IPS-20b (cell line): ENCODE measurements at regions not wholly inside any gene's neighbourhood (a gene's known extent, or its start where the extent isn't known, plus 50 kb on each side); places are given as distances from the start of the nearest gene placed in this dataset.

Experiments
- H3K27ac ChIP-seq: one replicate; pipeline ENCODE4 v1.5.1; 2013; ENCODE audit warnings: low read length
- H3K27me3 ChIP-seq: 2 replicates; pipeline ENCODE4 v1.6.1; 2013; ENCODE audit warnings: mild to moderate bottlenecking, low read length, inconsistent platforms; ENCODE audit not compliant: insufficient read depth
- H3K36me3 ChIP-seq: 2 replicates; pipeline ENCODE4 v1.6.1; 2013; ENCODE audit warnings: low read depth, mild to moderate bottlenecking, inconsistent platforms, low read length, moderate library complexity; ENCODE audit not compliant: insufficient read depth
- H3K4me1 ChIP-seq: 2 replicates; pipeline ENCODE4 v1.6.1; 2013; ENCODE audit warnings: mild to moderate bottlenecking, control low read depth, inconsistent platforms, low read length, moderate library complexity; ENCODE audit not compliant: insufficient read depth
- H3K4me3 ChIP-seq: 2 replicates; pipeline ENCODE4 v1.5.1; 2013; ENCODE audit warnings: mild to moderate bottlenecking, low read length, inconsistent platforms
- H3K9ac ChIP-seq: 2 replicates; pipeline ENCODE4 v1.6.1; 2013; ENCODE audit warnings: low read depth, mild to moderate bottlenecking, inconsistent platforms, low read length, moderate library complexity
- H3K9me3 ChIP-seq: 2 replicates; pipeline ENCODE4 v1.6.1; 2013; ENCODE audit warnings: mild to moderate bottlenecking, low read depth, low read length, inconsistent platforms; ENCODE audit not compliant: insufficient read depth

- H3K4me1 ChIP-seq, result no peaks in the 10 kb centered on the region; the same call in 1 of the 2 replicates
- H3K9me3 ChIP-seq, result no peaks in the 10 kb centered on the region
- H3K9ac ChIP-seq, result no peak overlapping the region
- no peak overlapping the region for H3K4me3 ChIP-seq
- H3K27ac ChIP-seq, result no peak overlapping the region
- H3K27me3 ChIP-seq, result no peaks in the 10 kb centered on the region
- H3K36me3 ChIP-seq, result no peaks in the 10 kb centered on the region
Observed at GRCh38 chr20:24393903-24394302, 75.5 kb upstream of the SYNDIG1 start.

GRCh38 chr20:24392612-24393011, 76.8 kb upstream of the SYNDIG1 start:
- H3K36me3 ChIP-seq, result no peaks in the 10 kb centered on the region
- H3K9me3 ChIP-seq, result no peaks in the 10 kb centered on the region
- no peak overlapping the region for H3K27ac ChIP-seq

GRCh38 chr20:24389686-24390085, 79.7 kb upstream of the SYNDIG1 start:
- H3K27me3 ChIP-seq, result no peaks in the 10 kb centered on the region
- H3K9me3 ChIP-seq, result no peaks in the 10 kb centered on the region
- no peaks in the 10 kb centered on the region; the same call in 1 of the 2 replicates for H3K4me1 ChIP-seq
- no peak overlapping the region for H3K9ac ChIP-seq
- no peak overlapping the region for H3K4me3 ChIP-seq
- H3K36me3 ChIP-seq, result no peaks in the 10 kb centered on the region
- H3K27ac ChIP-seq, result no peak overlapping the region

More at GRCh38 chr20:24392612-24393011, 76.8 kb upstream of the SYNDIG1 start:
- Histone ChIP-seq H3K4me3 (no peak overlapping the region), H3K27me3 (no peaks in the 10 kb centered on the region), H3K9ac (no peak overlapping the region), H3K4me1 (no peaks in the 10 kb centered on the region; the same call in 1 of the 2 replicates)

- no peaks in the 10 kb centered on the region for H3K27me3 ChIP-seq
- no peaks in the 10 kb centered on the region; the same call in 1 of the 2 replicates for H3K4me1 ChIP-seq
- no peaks in the 10 kb centered on the region for H3K9me3 ChIP-seq
- no peak overlapping the region for H3K4me3 ChIP-seq
- no peaks in the 10 kb centered on the region for H3K36me3 ChIP-seq
- no peak overlapping the region for H3K27ac ChIP-seq
- H3K9ac ChIP-seq, result no peak overlapping the region
Observed at GRCh38 chr20:24388828-24389380, 80.5 kb upstream of the SYNDIG1 start.

GRCh38 chr20:24385547-24385946, 83.9 kb upstream of the SYNDIG1 start:
- no peak overlapping the region for H3K27ac ChIP-seq
- H3K36me3 ChIP-seq, result no peaks in the 10 kb centered on the region
- H3K4me3 ChIP-seq, result no peak overlapping the region
- no peaks in the 10 kb centered on the region for H3K27me3 ChIP-seq
- no peaks in the 10 kb centered on the region for H3K9me3 ChIP-seq
- no peak overlapping the region for H3K9ac ChIP-seq
- no peaks in the 10 kb centered on the region; the same call in 1 of the 2 replicates for H3K4me1 ChIP-seq

GRCh38 chr20:24384865-24385264, 84.6 kb upstream of the SYNDIG1 start:
- no peak overlapping the region for H3K27ac ChIP-seq
- no peak overlapping the region for H3K4me3 ChIP-seq
- H3K9me3 ChIP-seq, result no peaks in the 10 kb centered on the region
- no peaks in the 10 kb centered on the region for H3K27me3 ChIP-seq
- H3K36me3 ChIP-seq, result no peaks in the 10 kb centered on the region
- no peak overlapping the region for H3K9ac ChIP-seq
- H3K4me1 ChIP-seq, result no peaks in the 10 kb centered on the region; the same call in 1 of the 2 replicates

GRCh38 chr20:24382743-24383142, 86.7 kb upstream of the SYNDIG1 start:
- Histone ChIP-seq H3K27me3 (no peaks in the 10 kb centered on the region), H3K4me1 (no peaks in the 10 kb centered on the region), H3K9me3 (no peaks in the 10 kb centered on the region), H3K9ac (no peak overlapping the region), H3K36me3 (no peaks in the 10 kb centered on the region), H3K27ac (no peak overlapping the region), H3K4me3 (no peak overlapping the region)

- Histone ChIP-seq H3K27ac (no peak overlapping the region), H3K36me3 (no peaks in the 10 kb centered on the region), H3K9ac (no peak overlapping the region), H3K4me3 (no peak overlapping the region), H3K27me3 (no peaks in the 10 kb centered on the region), H3K4me1 (no peaks in the 10 kb centered on the region), H3K9me3 (no peaks in the 10 kb centered on the region)
Observed at GRCh38 chr20:24382331-24382730, 87.1 kb upstream of the SYNDIG1 start.

- Histone ChIP-seq H3K9me3 (no peaks in the 10 kb centered on the region), H3K27me3 (no peaks in the 10 kb centered on the region), H3K4me1 (no peaks in the 10 kb centered on the region), H3K27ac (no peak overlapping the region), H3K4me3 (no peak overlapping the region), H3K36me3 (no peaks in the 10 kb centered on the region), H3K9ac (no peak overlapping the region)
Observed at GRCh38 chr20:24381886-24382285, 87.5 kb upstream of the SYNDIG1 start.

- Histone ChIP-seq H3K4me3 (no peak overlapping the region), H3K9ac (no peak overlapping the region), H3K36me3 (no peaks in the 10 kb centered on the region), H3K9me3 (no peaks in the 10 kb centered on the region), H3K27me3 (no peaks in the 10 kb centered on the region), H3K4me1 (no peaks in the 10 kb centered on the region), H3K27ac (no peak overlapping the region)
Observed at GRCh38 chr20:24379484-24379927, 89.9 kb upstream of the SYNDIG1 start.

- Histone ChIP-seq H3K27me3 (no peaks in the 10 kb centered on the region), H3K9ac (no peak overlapping the region), H3K4me3 (no peak overlapping the region), H3K4me1 (no peaks in the 10 kb centered on the region), H3K27ac (no peak overlapping the region), H3K9me3 (no peaks in the 10 kb centered on the region), H3K36me3 (no peaks in the 10 kb centered on the region)
Observed at GRCh38 chr20:24378661-24379483, 90.6 kb upstream of the SYNDIG1 start.
